Stimulated activated CD4-positive, alpha-beta T cell treated with anti-CD3 and anti-CD28 coated beads, Interleukin-15, amount 100 ng/mL, for 1 hour (primary cell): ENCODE measurements at regions not wholly inside any gene's neighbourhood (a gene's known extent, or its start where the extent isn't known, plus 50 kb on each side); places are given as distances from the start of the nearest gene placed in this dataset.
"Not testable (repeated sequence)": the region's sequence is repeated elsewhere in the genome, so short reads cannot be mapped to it uniquely, and the experiment has no call there.

Experiments used
- DNase-seq, 2 donors: peaks; one replicate each; pipeline ENCODE4 v3.0.0-alpha.2; 2020; ENCODE audit warnings: low read depth in 1 of 2, low spot score in 1 of 2

DNA sequence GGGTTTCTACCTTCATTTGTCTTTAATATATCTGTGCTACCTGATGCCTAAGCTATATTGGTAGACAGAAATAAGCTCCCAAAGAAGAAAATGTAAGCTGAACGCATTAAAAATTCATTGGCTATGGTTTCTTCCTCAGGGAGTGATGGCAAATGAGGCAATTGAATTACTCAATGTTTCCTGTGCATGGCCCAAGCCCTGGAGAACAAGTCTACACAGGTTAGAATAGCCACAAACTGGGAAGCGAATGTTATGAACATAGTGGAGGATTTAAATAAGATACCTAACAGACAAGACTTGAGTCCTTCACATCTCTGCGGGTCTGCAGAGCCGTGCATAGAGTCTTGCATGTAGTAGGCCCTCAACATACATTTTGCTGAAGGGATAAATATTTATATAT lies 350.3 kb downstream of the RWDD3 start:
- no peak for DNase-seq

DNA sequence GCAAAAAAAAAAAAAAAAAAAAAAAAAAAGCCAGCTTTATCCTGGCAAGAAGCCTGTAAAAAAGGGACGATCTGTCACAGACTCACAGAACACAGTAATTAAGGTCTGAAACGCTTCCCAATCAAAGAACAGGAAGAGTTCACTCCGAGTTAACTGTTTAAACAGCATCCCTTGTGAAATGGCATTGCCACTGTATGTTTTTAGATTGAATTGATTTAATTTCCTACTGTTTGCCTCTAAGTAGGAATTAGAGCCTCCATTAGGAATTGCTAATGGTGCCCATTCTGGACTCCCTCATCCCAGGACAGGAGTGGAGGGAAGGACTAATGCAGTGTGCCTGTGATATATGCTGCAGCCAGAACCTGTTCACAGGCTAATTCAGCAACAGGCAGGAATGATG lies 370.8 kb downstream of the RWDD3 start:
- no peak for DNase-seq

DNA sequence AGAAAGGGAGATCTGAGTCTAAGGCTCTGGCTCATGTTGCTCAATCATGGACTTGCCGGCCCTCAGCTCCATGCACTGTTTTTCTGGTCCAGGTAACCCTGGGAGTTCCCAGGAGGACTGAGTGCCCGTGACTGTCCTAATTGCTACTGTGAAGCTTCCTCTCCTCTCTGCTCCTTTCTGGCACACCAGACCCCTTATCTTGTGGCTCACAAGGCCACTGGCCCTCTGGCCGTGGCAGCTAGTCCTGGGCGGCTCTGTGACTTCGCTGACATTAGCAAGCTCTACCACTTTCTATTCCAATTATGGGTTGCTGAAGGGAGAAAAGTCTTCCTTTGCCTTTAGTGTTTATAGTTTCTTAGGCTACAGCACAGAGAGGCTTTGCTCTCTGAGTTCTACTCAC lies 380.2 kb downstream of the RWDD3 start:
- DNase-seq = no peak

DNA sequence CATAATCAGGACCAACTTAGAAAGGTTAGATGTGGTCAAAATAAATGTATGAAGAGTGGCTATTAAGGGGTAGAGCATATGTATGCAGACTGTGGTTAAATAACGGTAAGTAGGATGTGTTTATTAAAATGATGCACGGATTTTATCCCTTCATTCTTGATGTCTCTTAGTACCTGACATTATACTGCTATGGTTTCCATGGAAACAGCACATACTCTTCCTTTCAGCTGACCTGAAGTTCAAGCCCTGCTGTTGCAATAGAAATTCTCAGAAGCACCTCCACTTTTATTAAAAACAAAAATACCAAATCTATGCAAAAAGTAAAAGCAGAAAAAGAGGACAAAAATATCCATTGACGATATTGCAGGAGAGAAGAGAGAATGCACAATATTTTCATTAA lies 381.4 kb downstream of the RWDD3 start:
- no peak for DNase-seq

DNA sequence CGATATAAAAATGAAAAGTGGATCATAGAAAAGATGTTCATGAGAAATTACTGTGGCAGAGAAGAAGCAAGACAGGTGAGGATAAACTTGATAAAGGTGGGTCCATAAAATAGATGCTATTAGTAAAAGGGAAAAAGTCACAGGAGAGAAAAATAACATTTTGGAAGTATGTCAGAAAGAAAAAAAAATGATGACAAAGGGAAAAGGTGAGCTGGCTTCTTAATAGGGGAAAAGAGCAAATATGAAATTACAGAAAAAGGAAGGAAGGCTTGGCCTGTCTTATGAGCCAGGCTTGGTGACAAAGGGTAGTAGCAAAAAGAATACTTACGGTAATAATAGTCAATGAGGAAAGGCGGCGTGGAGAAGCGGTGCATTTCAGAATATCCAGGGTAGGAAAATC lies 386.1 kb downstream of the RWDD3 start:
- no peak for DNase-seq

DNA sequence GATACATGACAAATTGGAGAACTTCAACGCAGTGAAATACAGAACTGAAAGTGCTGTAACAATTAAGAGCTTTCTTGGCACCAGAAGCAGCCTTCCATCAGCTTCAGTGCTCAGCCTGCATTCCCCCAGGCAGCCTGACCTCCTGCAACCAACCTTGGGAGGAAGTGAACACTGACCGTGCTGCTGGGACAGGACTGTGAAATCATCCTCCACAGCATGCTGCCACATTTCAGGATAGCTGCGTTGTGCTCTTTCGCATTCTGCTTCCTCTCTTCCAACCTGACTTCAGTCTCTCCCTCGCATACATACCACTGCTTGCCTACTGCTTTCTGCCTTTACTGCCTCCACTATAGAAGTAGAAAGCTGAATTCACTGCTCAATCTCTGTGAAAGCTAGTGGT lies 388.6 kb downstream of the RWDD3 start:
- DNase-seq = no peak

DNA sequence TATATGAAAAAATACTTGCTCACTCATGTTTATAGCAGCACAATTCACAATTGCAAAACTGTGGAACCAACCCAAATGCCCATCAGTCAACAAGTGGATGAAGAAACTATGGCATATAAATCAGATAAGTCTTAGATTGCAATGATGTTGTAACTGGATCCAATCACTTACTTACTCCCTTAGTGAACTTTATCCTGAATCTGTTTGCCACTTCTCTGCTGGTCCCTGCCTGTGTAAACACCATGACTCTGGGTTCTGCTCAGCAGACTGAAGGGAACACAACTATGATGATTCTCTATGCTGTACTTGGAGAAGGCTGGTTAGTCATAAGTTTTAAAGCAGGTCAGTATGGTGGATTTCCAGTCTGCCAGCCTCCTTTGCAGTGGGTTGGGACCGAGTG lies 391.2 kb downstream of the RWDD3 start:
- DNase-seq = no peak

DNA sequence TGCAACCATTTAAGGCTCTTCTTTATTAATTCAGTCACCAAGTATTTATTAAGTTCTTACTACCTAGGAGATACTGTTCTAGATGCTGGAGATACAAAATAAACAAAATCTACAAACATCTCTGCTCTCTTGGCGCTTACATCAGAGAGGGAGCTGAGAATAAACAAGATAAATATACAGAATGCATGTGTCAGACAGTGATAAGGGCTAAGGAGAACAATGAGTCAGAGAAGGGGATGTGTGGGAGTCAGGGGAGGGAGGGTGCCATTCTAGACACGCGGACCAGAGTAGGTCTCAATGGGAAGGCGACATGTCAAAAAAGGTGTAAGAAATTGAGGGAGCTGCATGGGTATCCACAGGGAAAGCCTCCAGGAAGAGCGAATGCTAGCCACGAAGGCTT lies 393.2 kb downstream of the RWDD3 start:
- no peak for DNase-seq

DNA sequence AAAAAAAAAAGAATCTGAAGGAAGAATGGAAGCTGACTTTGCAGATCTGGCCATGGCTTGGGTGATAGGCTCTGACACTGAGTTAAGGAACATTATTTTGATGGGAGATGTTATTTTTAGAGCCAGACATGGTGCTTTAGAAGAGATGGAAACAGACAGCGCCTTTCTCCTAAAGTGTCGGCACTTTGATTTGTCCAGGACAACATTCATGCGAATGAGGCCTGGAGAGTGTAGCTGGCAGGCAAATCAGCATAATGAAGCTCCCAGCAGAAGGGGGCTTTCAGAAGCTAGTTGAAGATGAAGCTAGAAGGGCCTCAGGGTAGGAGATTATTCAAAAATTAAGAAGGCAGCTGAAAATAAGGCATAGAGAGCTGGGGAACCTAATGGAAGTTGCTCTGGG lies 397.7 kb downstream of the RWDD3 start:
- no peak for DNase-seq

DNA sequence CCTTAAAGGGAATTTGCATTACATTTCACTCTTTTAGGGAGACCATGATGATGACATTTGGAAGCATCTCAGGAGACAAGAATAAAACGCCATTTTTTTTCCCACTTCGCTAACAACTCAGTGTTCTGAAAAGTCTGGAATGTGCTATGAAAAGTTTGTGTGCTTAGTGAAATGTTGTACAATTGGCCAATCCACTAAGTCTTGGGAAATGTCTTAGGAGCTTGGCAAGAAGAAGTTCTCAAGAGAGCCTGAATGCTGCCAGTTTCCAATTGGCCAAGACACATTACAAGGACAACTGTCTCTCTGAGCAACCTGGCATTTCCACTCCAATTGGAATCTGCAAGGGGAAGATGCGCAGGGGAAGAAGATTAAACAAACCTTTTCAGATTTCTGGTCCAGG lies 401.8 kb downstream of the RWDD3 start:
- DNase-seq = no peak

DNA sequence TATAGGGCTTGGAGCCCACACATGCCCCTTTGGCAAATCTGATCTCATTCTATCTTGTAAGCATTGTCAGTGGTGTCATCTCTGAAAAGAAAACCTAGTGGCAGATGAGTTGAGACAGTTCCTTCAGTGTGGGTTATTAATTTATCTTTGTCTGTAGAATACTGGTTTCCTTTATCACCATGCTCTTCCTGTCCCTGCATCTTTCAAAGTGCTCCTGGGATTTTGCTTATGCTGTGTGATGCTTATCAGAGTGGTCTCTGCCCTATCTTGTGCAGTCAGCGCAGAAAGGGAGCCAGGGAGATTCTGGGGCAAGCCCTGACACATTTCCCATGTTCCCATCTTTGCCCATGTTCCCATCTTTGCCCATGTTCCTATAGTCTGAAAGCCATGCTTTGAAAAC lies 402.9 kb downstream of the RWDD3 start:
- DNase-seq = no peak

DNA sequence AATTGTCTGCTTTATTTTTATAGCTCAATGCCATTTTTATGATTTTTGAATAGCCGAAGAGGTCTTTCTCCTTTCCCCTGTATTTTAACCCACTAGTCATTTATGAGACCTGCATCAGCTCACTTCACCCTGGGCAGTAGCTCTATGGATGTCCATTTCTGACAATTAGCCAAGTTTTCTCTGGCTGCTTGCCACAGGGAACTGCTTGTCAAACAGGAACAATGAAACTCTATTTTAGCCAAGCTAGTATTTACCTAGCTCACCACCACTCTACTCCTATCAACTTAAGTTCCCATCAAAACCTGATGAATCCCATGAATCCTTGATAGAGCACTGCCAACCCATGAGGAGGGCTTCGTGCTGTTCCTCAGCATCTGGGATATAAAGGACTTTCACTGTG lies 406.7 kb downstream of the RWDD3 start:
- DNase-seq = no peak

DNA sequence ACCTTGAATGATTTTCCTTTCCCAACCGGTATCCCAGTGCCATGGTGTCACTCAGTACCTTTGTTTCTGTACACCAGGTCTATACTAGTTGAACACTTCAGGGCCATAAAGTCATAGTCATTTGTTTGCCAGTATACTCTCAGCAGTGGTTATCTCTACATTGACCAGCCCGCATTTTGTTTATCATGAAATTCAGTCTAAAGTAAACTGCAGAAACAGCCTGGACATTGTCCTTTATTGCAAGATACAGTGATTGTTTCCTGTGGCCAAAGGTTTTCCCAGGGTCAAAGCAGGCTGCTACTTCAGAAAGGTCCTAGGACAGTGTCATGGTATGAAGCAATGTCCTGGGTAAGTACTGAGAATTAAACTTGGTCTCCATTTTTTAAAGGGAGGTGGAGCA lies 407.4 kb downstream of the RWDD3 start:
- DNase-seq = no peak

DNA sequence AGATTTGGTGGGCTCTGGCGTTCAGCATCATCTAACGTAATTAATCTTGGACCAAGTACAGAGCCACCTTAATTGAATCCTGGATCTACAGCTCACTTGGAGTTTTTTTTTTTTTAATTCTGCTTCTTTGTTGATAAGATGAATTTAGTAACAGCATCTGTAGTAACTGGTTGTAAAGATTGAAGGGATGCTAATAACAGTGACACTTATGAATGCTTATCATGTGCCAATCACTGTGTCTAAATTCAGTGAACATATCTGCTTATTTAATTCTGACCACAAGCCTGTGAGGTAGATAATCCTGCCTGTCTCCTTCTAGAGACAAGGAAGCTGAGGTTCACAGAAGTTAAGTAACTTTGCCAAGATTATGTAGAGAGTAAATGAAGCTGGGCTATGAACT lies 408.0 kb downstream of the RWDD3 start:
- DNase-seq = no peak

DNA sequence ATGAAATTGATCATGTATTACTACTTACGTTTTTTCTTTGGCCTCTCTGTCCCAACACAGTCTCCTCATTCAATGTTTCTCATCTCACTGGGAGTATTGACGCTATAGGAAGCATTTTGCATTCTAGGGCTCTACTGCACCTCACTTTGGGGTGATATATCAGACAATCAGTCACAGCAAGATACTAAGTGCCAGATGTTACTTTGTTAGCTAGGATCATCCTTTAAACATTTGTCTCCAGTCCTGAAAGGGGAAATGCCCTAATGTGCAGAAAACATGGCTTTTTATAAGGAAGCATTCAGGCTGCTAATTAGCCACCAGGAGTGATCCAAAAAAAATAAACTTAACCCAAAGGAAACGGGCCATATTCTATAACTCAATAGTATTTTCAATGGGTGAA lies 409.1 kb downstream of the RWDD3 start:
- DNase-seq = no peak

DNA sequence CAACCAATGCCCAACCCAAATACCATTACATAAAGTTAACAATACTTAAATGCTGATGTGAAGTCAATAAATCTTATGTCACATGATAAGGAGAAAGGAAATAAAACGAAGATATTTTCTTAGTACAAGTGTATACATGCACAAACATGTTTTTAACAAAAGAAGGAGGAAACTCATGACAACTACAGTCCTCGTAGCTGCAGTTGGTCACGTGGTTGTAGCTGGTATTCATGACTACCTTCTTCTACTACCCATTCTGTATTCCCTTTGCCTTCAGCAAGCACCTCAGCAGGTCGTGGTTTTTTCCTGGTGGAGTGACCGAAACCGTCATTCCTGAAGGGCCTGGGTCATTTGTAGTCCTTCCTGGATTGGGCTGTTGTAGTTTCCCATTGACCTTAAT lies 411.1 kb downstream of the RWDD3 start:
- not testable (repeated sequence) for DNase-seq

DNA sequence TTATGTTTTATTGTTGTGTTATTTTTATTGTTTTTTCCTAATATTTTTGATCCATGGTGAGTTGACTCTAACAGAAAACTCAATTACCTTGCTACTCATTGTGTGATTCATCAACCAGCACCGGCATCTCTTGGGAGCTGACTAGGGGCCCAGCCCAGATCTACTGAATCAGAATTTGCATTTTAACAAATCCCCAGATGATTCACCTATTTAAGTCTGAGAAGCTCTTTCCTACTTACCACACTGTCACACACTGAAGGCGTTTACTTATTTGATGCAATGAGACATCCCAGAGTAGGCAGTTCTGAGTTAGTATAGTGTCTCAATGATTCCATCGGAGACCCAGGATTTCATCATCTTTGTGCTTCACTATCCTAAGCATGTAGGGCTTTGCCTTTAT lies 416.6 kb downstream of the RWDD3 start:
- no peak for DNase-seq

DNA sequence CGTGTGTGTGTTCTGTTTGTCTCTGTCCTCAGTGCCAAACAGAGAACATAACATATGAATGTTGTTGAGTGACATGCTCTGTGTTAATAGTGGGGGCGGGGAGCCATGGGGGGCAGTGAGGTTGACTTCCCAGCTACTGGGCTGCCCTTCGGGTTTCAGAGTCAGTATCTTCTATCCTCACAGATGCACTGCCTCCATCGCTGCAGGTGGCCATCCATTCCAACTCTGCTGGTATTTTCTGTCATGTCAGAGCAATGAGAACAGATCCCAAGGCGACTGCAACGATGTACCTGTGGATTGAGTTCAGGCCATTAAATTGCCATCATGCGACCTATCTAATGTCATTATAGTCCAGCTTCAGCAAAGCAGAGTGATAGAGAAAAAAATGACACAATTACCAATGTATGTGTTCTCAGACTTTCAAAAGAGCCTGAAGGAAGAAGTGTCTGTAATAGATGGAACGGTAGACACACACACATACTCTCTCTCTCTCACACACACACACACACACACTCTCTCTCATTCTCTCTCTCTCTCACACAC lies 418.5 kb downstream of the RWDD3 start:
- no peak for DNase-seq

DNA sequence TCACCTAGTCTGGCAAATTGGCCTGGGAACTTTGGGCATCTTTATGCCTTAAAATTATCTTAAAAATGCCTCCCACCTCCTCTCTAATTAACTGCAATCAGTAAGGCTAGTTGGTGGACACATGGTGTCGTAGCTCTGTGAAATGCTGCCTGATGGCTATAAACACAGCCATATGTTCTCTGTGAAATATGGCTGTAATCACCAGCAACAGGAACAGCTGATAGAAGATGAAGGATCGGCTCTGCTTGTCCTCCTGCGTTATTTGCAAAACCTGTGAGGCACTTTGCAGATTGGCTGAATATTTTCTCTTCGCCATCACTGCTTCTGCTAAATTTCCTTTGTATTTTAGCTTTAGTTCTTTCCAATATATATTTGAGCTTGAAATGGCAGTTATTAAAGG lies 419.6 kb downstream of the RWDD3 start:
- DNase-seq = no peak

DNA sequence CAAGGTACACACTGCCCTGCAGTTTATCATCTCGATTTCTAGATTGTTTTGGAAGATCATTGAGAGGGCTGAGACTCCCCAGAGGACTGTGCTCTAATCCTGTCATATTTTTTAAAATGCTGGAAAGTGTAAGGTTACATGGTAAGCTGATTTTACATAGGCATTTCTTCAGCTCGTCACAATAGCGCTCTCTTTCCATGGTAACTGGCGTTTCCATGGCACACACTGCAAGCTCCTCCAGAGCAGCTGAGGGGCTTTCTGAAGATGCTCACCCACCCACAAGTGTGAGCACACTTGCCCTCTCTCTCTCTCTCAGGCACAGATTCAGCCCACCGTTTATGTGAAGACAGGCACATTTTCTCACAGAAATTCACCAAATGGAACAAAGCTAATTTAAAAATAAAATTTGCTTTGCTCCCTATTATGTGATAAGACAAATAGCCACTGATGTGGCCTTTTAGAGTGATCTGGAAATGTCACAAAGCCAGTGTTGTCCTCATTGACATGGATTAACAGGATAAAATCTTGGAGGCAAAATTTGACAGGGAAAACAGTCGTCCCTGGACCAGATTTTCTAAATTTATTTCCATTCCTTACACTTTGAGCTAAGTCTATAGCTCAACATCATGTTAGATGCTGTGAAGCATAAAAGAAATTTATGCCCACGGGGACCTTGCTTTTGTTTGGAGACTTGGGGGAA lies 421.5 kb downstream of the RWDD3 start:
- no peak for DNase-seq

DNA sequence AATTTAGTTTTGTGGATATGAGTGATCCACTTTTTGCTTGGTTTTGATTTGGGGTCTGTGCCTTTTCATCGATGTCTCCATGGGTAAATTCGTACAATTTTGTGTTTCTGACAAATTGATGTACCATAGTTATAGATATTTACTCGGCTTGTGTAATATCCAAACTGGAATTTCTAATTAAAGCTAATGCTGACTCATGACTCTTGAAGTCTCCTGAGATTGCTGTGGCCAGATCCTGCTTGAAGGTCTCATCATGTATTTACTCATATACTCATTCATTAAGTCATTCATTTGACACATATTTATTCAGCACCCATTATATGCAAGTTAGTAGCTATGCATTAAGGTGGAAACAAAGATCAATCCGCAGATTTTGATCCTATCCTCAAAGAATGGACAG lies 423.2 kb downstream of the RWDD3 start:
- DNase-seq = no peak

DNA sequence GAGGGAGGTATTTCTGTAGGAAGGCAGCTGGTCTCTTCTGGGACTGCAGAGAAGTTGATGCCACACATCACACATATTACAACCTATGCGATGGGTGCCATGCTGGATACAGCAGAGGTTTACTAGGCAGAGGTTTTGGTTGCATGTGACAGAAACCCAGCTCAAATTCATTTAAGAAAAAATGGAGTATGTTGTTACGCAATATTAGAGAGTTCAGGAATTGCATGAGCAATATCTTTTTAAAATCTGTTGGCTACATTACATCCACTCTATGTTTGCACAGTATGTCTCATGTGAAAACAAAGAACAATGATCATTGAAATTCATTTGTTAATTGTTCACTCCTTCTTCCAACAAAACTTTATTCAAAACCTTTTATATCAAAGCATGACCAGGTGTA lies 425.2 kb downstream of the RWDD3 start:
- no peak for DNase-seq

DNA sequence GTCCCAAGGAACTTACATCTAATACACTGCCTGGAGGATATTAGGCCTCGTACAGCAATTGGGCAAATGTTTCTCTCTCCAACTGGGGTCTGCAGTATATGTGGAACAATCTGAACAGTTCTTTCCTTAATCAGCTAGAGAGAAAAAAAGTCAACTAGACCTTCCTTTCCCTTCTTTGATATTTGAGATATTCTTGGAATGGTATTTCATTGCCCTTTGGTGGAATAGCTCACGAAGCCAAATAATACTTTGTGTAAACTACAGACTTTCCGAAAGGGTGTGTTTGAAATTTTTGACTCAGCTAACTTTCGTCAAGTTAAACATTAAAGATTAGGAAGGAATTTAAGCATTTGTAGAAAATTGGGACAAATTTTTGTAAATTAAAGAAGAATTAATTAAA lies 425.6 kb downstream of the RWDD3 start:
- no peak for DNase-seq

DNA sequence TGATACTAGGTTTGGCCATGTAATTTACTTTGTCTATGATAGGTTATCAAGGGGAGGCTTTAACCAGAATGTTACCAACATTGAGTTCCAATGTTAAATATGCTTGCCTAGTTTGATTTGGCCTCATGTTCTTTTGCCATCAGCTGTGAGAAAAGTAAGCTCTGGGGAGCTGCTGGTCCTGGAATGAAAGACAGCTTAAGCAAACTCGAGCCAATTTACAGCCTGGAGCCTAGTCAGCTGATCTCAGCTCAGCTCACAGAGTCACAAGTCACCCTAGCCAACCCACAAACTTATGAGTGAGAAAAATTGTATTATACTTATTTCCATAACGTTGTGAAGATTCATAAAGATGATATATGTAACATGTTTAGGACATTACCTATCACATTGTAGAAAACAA lies 426.7 kb downstream of the RWDD3 start:
- DNase-seq = no peak
